Uterus (tissue), 3 donors: ENCODE measurements at regions not wholly inside any gene's neighbourhood (a gene's known extent, or its start where the extent isn't known, plus 50 kb on each side); places are given as distances from the start of the nearest gene placed in this dataset.
"Not testable (repeated sequence)": the region's sequence is repeated elsewhere in the genome, so short reads cannot be mapped to it uniquely, and the experiment has no call there.

Experiments
- DNase-seq, 2 donors: peaks; one replicate each; pipeline ENCODE4 v3.0.0-alpha.2; 2019 to 2020
- H3K27ac ChIP-seq, 2 donors: fragments of 200-600 bp; sonication (generic); 1 replicate in 1 of 2; 2 replicates in 1 of 2; pipeline ENCODE4 v1.5.1; 2016 to 2018
- H3K27me3 ChIP-seq, 2 donors: fragments of 200-600 bp; sonication (generic); one replicate each; pipeline ENCODE4 v1.5.1; 2018 to 2019; ENCODE audit warnings: control low read depth in 1 of 2
- H3K36me3 ChIP-seq, 2 donors: fragments of 200-600 bp; sonication (generic); one replicate each; pipeline ENCODE4 v1.5.1; 2019; ENCODE audit warnings: control low read depth in 1 of 2
- H3K4me1 ChIP-seq, 2 donors: fragments of 200-600 bp; sonication (generic); one replicate each; pipeline ENCODE4 v1.5.1; 2018 to 2019; ENCODE audit warnings: control low read depth in 1 of 2
- H3K4me3 ChIP-seq, 2 donors: fragments of 200-600 bp; sonication (generic); 1 replicate in 1 of 2; 2 replicates in 1 of 2; pipeline ENCODE4 v1.5.1; 2018 to 2019; ENCODE audit warnings: mild to moderate bottlenecking in 1 of 2
- H3K9me3 ChIP-seq, 2 donors: fragments of 200-600 bp; sonication (generic); one replicate each; pipeline ENCODE4 v1.5.1; 2019; ENCODE audit warnings: control low read depth in 1 of 2
- POLR2A ChIP-seq, 2 donors: fragments of 450-650 bp; IDR thresholded peaks; one replicate each; pipeline ENCODE4 v1.6.1; 2016; ENCODE audit warnings: antibody characterized with exemption in 2 of 2, mild to moderate bottlenecking in 1 of 2, moderate library complexity in 1 of 2
- intact Hi-C: fragments of 100-400 bp; cut with DNase I; formaldehyde crosslinking; loops from one replicate; pipeline ENCODE4 v1.15.1; 2023; ENCODE audit warnings: low total_unique reads
- TF ChIP-seq, protein P1 (sequence below), 4 experiments: fragments of 200-600 bp in 2 of 4; fragments of 450-650 bp in 2 of 4; sonication (generic) in 2 of 4; IDR thresholded peaks; one replicate each; pipeline ENCODE4 v1.5.1; 2016 to 2019; ENCODE audit warnings: antibody characterized with exemption in 4 of 4, mild to moderate bottlenecking in 2 of 4, moderate library complexity in 1 of 4
- donor health status: DM: yes; HTN: yes; CAD: no.

DNA sequence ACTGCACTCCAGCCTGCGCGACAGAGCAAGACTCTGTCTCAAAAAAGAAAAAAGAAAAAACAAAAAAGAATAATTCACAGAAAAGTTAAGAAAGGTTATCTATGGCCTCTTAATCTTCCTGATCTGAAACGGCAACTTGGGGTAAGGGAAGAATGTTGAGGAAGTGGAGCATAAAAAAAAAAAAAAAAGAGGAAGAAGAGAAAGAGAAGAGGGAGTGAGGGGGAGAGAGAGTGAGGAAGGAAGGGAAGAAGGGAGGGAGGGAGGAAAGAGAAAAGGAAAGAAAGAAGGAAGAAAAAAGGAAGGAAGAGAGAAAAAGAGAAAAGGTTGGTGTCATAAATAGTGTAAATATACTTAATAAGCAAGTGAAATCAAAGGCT is 68.9 kb upstream of the NCOA3 start:
- Histone ChIP-seq H3K36me3 (no peaks in the 10 kb centered on the region), H3K27me3 (no peaks in the 10 kb centered on the region), H3K4me1 (no peaks in the 10 kb centered on the region), H3K4me3 (no peak overlapping the region), H3K27ac (no peak overlapping the region), H3K9me3 (no peaks in the 10 kb centered on the region)
- no peak for DNase-seq
- intact Hi-C loops = no loop called here
- TF ChIP-seq, protein P1, sequence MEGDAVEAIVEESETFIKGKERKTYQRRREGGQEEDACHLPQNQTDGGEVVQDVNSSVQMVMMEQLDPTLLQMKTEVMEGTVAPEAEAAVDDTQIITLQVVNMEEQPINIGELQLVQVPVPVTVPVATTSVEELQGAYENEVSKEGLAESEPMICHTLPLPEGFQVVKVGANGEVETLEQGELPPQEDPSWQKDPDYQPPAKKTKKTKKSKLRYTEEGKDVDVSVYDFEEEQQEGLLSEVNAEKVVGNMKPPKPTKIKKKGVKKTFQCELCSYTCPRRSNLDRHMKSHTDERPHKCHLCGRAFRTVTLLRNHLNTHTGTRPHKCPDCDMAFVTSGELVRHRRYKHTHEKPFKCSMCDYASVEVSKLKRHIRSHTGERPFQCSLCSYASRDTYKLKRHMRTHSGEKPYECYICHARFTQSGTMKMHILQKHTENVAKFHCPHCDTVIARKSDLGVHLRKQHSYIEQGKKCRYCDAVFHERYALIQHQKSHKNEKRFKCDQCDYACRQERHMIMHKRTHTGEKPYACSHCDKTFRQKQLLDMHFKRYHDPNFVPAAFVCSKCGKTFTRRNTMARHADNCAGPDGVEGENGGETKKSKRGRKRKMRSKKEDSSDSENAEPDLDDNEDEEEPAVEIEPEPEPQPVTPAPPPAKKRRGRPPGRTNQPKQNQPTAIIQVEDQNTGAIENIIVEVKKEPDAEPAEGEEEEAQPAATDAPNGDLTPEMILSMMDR (IDR thresholded peaks at IDR 0.05) = no peak
- TF ChIP-seq POLR2A (IDR thresholded peaks at IDR 0.05) = no peak

DNA sequence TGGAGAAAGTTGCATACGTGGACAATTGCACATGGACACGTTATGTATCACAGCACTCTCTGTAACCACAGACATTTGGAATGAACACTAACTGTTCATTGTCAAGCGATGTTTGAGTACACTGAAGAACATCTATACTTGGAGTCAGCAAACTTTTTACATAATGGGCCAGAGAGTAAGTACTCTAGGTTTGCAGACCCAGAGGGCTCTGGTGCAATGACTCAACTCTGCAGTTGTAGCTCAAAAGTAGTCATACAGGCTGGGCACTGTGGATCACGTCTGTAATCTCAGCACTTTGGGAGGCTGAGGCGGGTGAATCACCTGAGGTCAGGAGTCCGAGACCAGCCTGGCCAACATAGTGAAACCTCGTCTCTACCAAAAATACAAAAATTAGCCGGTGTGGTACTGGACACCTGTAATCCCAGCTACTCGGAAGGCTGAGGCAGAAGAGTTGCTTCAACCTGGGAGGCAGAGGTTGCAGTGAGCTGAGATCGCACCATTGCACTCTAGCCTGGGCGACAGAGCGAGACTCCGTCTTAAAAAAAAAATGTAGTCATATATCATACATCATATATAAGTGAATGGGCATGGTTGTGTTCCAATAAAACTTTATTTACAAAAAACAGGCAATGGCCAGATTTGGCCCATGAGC is 67.4 kb upstream of the NCOA3 start:
- DNase-seq, intact Hi-C loops, H3K27me3 ChIP-seq: not testable (repeated sequence)

DNA sequence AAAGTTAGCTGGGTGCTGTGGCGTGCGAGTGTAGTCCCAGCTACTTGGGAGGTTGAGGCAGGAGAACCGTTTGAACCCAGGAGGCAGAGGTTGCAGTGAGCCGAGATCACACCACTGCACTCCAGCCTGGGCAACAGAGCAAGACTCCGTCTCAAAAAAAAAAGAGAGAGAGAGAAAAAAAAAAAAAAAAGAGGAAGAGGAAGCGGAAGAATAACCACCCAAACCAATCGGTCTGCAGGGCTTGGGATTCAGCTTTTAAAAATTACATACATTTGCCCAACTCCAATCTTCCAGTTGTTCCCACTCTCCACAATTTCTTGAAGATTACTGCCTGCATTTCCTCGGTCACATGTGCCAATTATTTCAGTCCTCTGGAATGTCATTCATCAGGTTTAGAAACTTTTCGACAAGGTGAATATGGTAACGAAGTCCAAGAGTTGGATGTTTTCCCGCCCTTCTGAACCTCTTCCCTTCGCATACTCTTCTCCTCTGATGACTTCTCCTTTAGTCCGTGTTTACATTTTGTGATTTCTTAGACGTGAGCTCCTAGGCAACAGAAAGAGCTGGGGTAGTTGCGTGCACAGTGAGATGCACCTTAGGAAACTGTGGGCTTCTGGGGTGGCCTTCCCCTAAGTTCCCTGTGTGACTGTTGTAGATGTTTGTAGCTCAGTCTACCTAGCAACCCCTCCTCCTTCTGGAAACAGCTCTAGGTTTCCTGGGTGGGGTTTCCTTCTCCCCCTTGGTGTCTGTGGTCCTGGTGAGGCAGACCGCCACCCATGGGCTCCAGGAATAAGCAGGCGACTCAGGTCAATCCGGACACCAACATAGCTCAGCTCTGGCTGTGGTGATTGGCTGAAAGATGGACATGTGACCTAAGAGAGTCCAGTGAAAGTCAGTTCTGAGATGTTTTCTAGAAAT is 63.0 kb upstream of the NCOA3 start:
- Histone ChIP-seq H3K36me3 (no peaks in the 10 kb centered on the region), H3K4me1 (no peaks in the 10 kb centered on the region), H3K27ac (no peak overlapping the region), H3K27me3 (no peaks in the 10 kb centered on the region), H3K9me3 (no peaks in the 10 kb centered on the region), H3K4me3 (no peak overlapping the region)
- TF ChIP-seq, protein P1 (IDR thresholded peaks at IDR 0.05) = no peak
- TF ChIP-seq POLR2A (IDR thresholded peaks at IDR 0.05) = no peak
- intact Hi-C loops = no loop called here
- no peak for DNase-seq

More for the DNA sequence above, 67.4 kb upstream of the NCOA3 start:
- not testable (repeated sequence) for H3K27ac ChIP-seq, H3K36me3 ChIP-seq, H3K4me3 ChIP-seq, H3K9me3 ChIP-seq, H3K4me1 ChIP-seq

DNA sequence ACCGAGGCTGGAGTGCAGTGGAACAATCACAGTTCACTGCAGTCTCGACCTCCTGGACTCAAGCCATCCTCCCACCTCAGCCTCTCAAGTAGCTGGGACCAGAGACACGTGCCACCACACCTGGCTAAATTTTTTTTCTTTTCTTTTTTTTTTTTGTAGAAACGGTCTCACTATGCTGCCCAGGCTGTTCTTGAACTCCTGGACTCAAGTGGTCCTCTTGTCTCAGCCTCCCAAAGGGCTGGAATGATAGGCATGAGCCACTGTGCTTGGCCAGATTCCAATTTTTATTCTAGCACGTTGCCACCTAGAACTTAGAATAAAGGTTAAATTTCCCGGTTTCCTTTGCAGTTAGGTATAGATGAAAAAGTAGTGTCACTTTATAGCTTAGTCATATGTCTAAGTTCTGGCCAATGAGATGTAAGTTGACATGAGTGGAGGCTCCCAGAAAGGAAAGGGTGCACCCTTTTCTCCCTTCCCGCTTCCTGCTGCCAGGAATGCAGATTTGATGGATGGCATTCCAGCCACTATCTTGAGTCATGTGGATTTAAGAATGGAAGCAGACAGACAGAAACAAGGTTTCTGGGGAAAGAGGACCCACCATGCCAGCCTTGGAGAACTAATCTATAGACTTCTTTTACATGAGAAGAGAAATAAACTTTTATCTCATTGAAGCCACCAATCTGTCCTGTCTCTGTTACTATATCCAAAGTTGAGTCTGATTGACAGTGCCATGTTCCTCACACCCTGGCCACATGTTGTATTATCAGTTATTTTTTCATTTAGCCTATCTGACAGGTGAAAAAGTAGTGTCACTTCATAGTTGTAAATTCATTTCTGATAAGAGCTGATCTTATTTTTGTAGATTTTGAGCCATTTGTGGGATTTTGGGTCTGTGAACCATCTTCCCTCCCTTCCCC is 60.6 kb upstream of the NCOA3 start:
- H3K4me3 ChIP-seq = no peak overlapping the region
- H3K36me3 ChIP-seq = no peaks in the 10 kb centered on the region
- DNase-seq = no peak
- H3K27me3 ChIP-seq = no peaks in the 10 kb centered on the region
- H3K4me1 ChIP-seq = no peaks in the 10 kb centered on the region
- H3K27ac ChIP-seq = no peak overlapping the region
- intact Hi-C loops = no loop called here
- no peak for TF ChIP-seq POLR2A (IDR thresholded peaks at IDR 0.05)
- TF ChIP-seq, protein P1 (IDR thresholded peaks at IDR 0.05) = no peak
- H3K9me3 ChIP-seq = no peaks in the 10 kb centered on the region

GRCh38 chr20:47441774-47442150 is 59.9 kb upstream of the NCOA3 start:
- H3K36me3 ChIP-seq = no peaks in the 10 kb centered on the region
- no peak overlapping the region for H3K4me3 ChIP-seq
- TF ChIP-seq, protein P1 (IDR thresholded peaks at IDR 0.05) = no peak
- no peak for TF ChIP-seq POLR2A (IDR thresholded peaks at IDR 0.05)
- no peaks in the 10 kb centered on the region for H3K4me1 ChIP-seq
- no peaks in the 10 kb centered on the region for H3K27me3 ChIP-seq
- H3K9me3 ChIP-seq = no peaks in the 10 kb centered on the region
- DNase-seq = no peak
- no peak overlapping the region for H3K27ac ChIP-seq
- intact Hi-C loops = no loop called here

DNA sequence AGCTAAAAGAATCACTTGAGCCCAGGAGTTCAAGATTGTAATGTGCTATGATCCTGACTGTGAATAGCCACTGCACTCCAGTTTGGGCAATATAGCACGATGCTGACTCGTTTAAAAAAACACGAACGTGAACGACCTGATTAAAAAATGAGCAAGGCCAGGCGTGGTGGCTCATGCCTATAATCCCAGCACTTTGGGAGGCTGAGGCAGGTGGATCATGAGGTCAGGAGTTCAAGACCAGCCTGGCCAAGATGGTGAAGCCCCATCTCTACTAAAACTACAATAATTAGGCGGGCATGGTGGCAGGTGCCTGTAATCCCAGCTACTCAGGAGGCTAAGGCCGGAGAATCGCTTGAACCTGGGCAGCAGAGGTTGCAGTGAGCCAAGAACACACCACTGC is 58.6 kb upstream of the NCOA3 start:
- H3K36me3 ChIP-seq, intact Hi-C loops, H3K4me3 ChIP-seq, H3K4me1 ChIP-seq, H3K27me3 ChIP-seq, H3K9me3 ChIP-seq, DNase-seq, H3K27ac ChIP-seq: not testable (repeated sequence)
